ENCODE measurements at regions not wholly inside any gene's neighbourhood (a gene's known extent, or its start where the extent isn't known, plus 50 kb on each side); places are given as distances from the start of the nearest gene placed in this dataset.

- Histone ChIP-seq H3K36me3 (ENCODE audit: control insufficient read depth in 2 of 2, insufficient read depth in 2 of 2, low read length in 2 of 2) (no peaks in the 10 kb centered on the region), H3K4me1 (ENCODE audit: control insufficient read depth, insufficient read depth, low read length) (no peaks in the 10 kb centered on the region), H3K27ac (ENCODE audit: low read length) (no peak overlapping the region), H3K27me3 (ENCODE audit: control insufficient read depth in 1 of 2, insufficient read depth in 2 of 2, low read length in 2 of 2) (no peaks in the 10 kb centered on the region), H3K9ac (ENCODE audit: low read length in 2 of 2) (no peak overlapping the region), H3K9me3 (ENCODE audit: control insufficient read depth in 2 of 2, low read length in 2 of 2) (no peaks in the 10 kb centered on the region), H3K4me3 (ENCODE audit: low read length in 2 of 2) (no peak overlapping the region)
Measured at GRCh38 chr12:24584032-24584675, 364.7 kb downstream of the BCAT1 start.

- Histone ChIP-seq H3K9me3 (ENCODE audit: control insufficient read depth in 2 of 2, low read length in 2 of 2) (no peaks in the 10 kb centered on the region), H3K27me3 (ENCODE audit: control insufficient read depth in 1 of 2, insufficient read depth in 2 of 2, low read length in 2 of 2) (no peaks in the 10 kb centered on the region), H3K4me3 (ENCODE audit: low read length in 2 of 2) (no peak overlapping the region), H3K9ac (ENCODE audit: low read length in 2 of 2) (no peak overlapping the region), H3K4me1 (ENCODE audit: control insufficient read depth, insufficient read depth, low read length) (no peaks in the 10 kb centered on the region), H3K27ac (ENCODE audit: low read length) (no peak overlapping the region), H3K36me3 (ENCODE audit: control insufficient read depth in 2 of 2, insufficient read depth in 2 of 2, low read length in 2 of 2) (no peaks in the 10 kb centered on the region)
Measured at GRCh38 chr12:24582954-24583601, 365.8 kb downstream of the BCAT1 start.

GRCh38 chr12:24574538-24574937 is 374.4 kb downstream of the BCAT1 start:
- Histone ChIP-seq H3K4me3 (ENCODE audit: low read length in 2 of 2) (no peak overlapping the region), H3K4me1 (ENCODE audit: control insufficient read depth, insufficient read depth, low read length) (no peaks in the 10 kb centered on the region), H3K27me3 (ENCODE audit: control insufficient read depth in 1 of 2, insufficient read depth in 2 of 2, low read length in 2 of 2) (no peaks in the 10 kb centered on the region), H3K9ac (ENCODE audit: low read length in 2 of 2) (no peak overlapping the region), H3K36me3 (ENCODE audit: control insufficient read depth in 2 of 2, insufficient read depth in 2 of 2, low read length in 2 of 2) (no peaks in the 10 kb centered on the region), H3K27ac (ENCODE audit: low read length) (no peak overlapping the region), H3K9me3 (ENCODE audit: control insufficient read depth in 2 of 2, low read length in 2 of 2) (no peaks in the 10 kb centered on the region)

GRCh38 chr12:24573621-24574020 is 375.3 kb downstream of the BCAT1 start:
- Histone ChIP-seq H3K9ac (ENCODE audit: low read length in 2 of 2) (no peak overlapping the region), H3K4me3 (ENCODE audit: low read length in 2 of 2) (no peak overlapping the region), H3K27me3 (ENCODE audit: control insufficient read depth in 1 of 2, insufficient read depth in 2 of 2, low read length in 2 of 2) (no peaks in the 10 kb centered on the region), H3K36me3 (ENCODE audit: control insufficient read depth in 2 of 2, insufficient read depth in 2 of 2, low read length in 2 of 2) (no peaks in the 10 kb centered on the region), H3K4me1 (ENCODE audit: control insufficient read depth, insufficient read depth, low read length) (no peaks in the 10 kb centered on the region), H3K27ac (ENCODE audit: low read length) (no peak overlapping the region), H3K9me3 (ENCODE audit: control insufficient read depth in 2 of 2, low read length in 2 of 2) (no peaks in the 10 kb centered on the region)

GRCh38 chr12:24565300-24565699 is 383.6 kb downstream of the BCAT1 start:
- Histone ChIP-seq H3K36me3 (ENCODE audit: control insufficient read depth in 2 of 2, insufficient read depth in 2 of 2, low read length in 2 of 2) (no peaks in the 10 kb centered on the region), H3K27me3 (ENCODE audit: control insufficient read depth in 1 of 2, insufficient read depth in 2 of 2, low read length in 2 of 2) (no peaks in the 10 kb centered on the region)

GRCh38 chr12:24562771-24563431 is 386.0 kb downstream of the BCAT1 start:
- peak overlapping the region; percentile 48 to 55 for H3K9ac ChIP-seq (ENCODE audit: low read length in 2 of 2)

More at GRCh38 chr12:24565300-24565699, 383.6 kb downstream of the BCAT1 start:
- no peak overlapping the region for H3K4me3 ChIP-seq (ENCODE audit: low read length in 2 of 2)
- H3K9me3 ChIP-seq (ENCODE audit: control insufficient read depth in 2 of 2, low read length in 2 of 2): no peaks in the 10 kb centered on the region
- H3K4me1 ChIP-seq (ENCODE audit: control insufficient read depth, insufficient read depth, low read length): peaks cover 7% of the 10 kb centered on the region
- no peak overlapping the region for H3K9ac ChIP-seq (ENCODE audit: low read length in 2 of 2)
- no peak overlapping the region for H3K27ac ChIP-seq (ENCODE audit: low read length)

GRCh38 chr12:24561882-24562770 is 386.8 kb downstream of the BCAT1 start:
- Histone ChIP-seq H3K4me1 (ENCODE audit: control insufficient read depth, insufficient read depth, low read length) (peaks cover 12% of the 10 kb centered on the region), H3K27ac (ENCODE audit: low read length) (peak overlapping the region; percentile 86), H3K36me3 (ENCODE audit: control insufficient read depth in 2 of 2, insufficient read depth in 2 of 2, low read length in 2 of 2) (no peaks in the 10 kb centered on the region), H3K27me3 (ENCODE audit: control insufficient read depth in 1 of 2, insufficient read depth in 2 of 2, low read length in 2 of 2) (no peaks in the 10 kb centered on the region), H3K9me3 (ENCODE audit: control insufficient read depth in 2 of 2, low read length in 2 of 2) (no peaks in the 10 kb centered on the region), H3K4me3 (ENCODE audit: low read length in 2 of 2) (peak overlapping the region; percentile 80 to 91), H3K9ac (ENCODE audit: low read length in 2 of 2) (peak overlapping the region; percentile 73 to 76)

More at GRCh38 chr12:24562771-24563431, 386.0 kb downstream of the BCAT1 start:
- no peaks in the 10 kb centered on the region for H3K27me3 ChIP-seq (ENCODE audit: control insufficient read depth in 1 of 2, insufficient read depth in 2 of 2, low read length in 2 of 2)
- no peaks in the 10 kb centered on the region for H3K36me3 ChIP-seq (ENCODE audit: control insufficient read depth in 2 of 2, insufficient read depth in 2 of 2, low read length in 2 of 2)
- H3K4me3 ChIP-seq (ENCODE audit: low read length in 2 of 2): peak overlapping the region; percentile 81 to 91
- peaks cover 12% of the 10 kb centered on the region for H3K4me1 ChIP-seq (ENCODE audit: control insufficient read depth, insufficient read depth, low read length)
- peak overlapping the region; percentile 20 for H3K27ac ChIP-seq (ENCODE audit: low read length)
- H3K9me3 ChIP-seq (ENCODE audit: control insufficient read depth in 2 of 2, low read length in 2 of 2): no peaks in the 10 kb centered on the region

GRCh38 chr12:24561411-24561871 is 387.5 kb downstream of the BCAT1 start:
- Histone ChIP-seq H3K27me3 (ENCODE audit: control insufficient read depth in 1 of 2, insufficient read depth in 2 of 2, low read length in 2 of 2) (no peaks in the 10 kb centered on the region), H3K27ac (ENCODE audit: low read length) (peak overlapping the region; percentile 86), H3K9me3 (ENCODE audit: control insufficient read depth in 2 of 2, low read length in 2 of 2) (no peaks in the 10 kb centered on the region), H3K9ac (ENCODE audit: low read length in 2 of 2) (peak overlapping the region; percentile 73 to 76), H3K4me1 (ENCODE audit: control insufficient read depth, insufficient read depth, low read length) (peaks cover 12% of the 10 kb centered on the region), H3K36me3 (ENCODE audit: control insufficient read depth in 2 of 2, insufficient read depth in 2 of 2, low read length in 2 of 2) (no peaks in the 10 kb centered on the region), H3K4me3 (ENCODE audit: low read length in 2 of 2) (peak overlapping the region; percentile 80 to 91)

GRCh38 chr12:24560831-24561271 is 388.1 kb downstream of the BCAT1 start:
- Histone ChIP-seq H3K27me3 (ENCODE audit: control insufficient read depth in 1 of 2, insufficient read depth in 2 of 2, low read length in 2 of 2) (no peaks in the 10 kb centered on the region), H3K27ac (ENCODE audit: low read length) (peak overlapping the region; percentile 86), H3K9ac (ENCODE audit: low read length in 2 of 2) (peak overlapping the region; percentile 58 to 76), H3K4me1 (ENCODE audit: control insufficient read depth, insufficient read depth, low read length) (peaks cover 12% of the 10 kb centered on the region), H3K9me3 (ENCODE audit: control insufficient read depth in 2 of 2, low read length in 2 of 2) (no peaks in the 10 kb centered on the region), H3K36me3 (ENCODE audit: control insufficient read depth in 2 of 2, insufficient read depth in 2 of 2, low read length in 2 of 2) (no peaks in the 10 kb centered on the region), H3K4me3 (ENCODE audit: low read length in 2 of 2) (peak overlapping the region; percentile 80 to 91)

- Histone ChIP-seq H3K9ac (ENCODE audit: low read length in 2 of 2) (peak overlapping the region; percentile 58 to 76), H3K27ac (ENCODE audit: low read length) (peak overlapping the region; percentile 86), H3K9me3 (ENCODE audit: control insufficient read depth in 2 of 2, low read length in 2 of 2) (no peaks in the 10 kb centered on the region), H3K27me3 (ENCODE audit: control insufficient read depth in 1 of 2, insufficient read depth in 2 of 2, low read length in 2 of 2) (no peaks in the 10 kb centered on the region), H3K4me1 (ENCODE audit: control insufficient read depth, insufficient read depth, low read length) (peaks cover 12% of the 10 kb centered on the region), H3K36me3 (ENCODE audit: control insufficient read depth in 2 of 2, insufficient read depth in 2 of 2, low read length in 2 of 2) (no peaks in the 10 kb centered on the region), H3K4me3 (ENCODE audit: low read length in 2 of 2) (peak overlapping the region; percentile 80 to 91)
Measured at GRCh38 chr12:24560192-24560775, 388.6 kb downstream of the BCAT1 start.
